HG03139 (cell line): ENCODE measurements at regions not wholly inside any gene's neighbourhood (a gene's known extent, or its start where the extent isn't known, plus 50 kb on each side); places are given as distances from the start of the nearest gene placed in this dataset.

ENCODE experiments used
- ATAC-seq: cut with Tn5 transposase; IDR thresholded peaks from one replicate; pipeline ENCODE4 v1.9.1; 2021; ENCODE audit not compliant: unreplicated experiment

GRCh38 chr5:133744051-133744959, 132.0 kb upstream of the FSTL4 start:
- ATAC-seq = no peak

- no peak for ATAC-seq
Measured at GRCh38 chr5:133742431-133742988, 130.2 kb upstream of the FSTL4 start.

GRCh38 chr5:133741818-133742355, 129.5 kb upstream of the FSTL4 start:
- ATAC-seq = no peak

GRCh38 chr5:133741396-133741795, 129.1 kb upstream of the FSTL4 start:
- ATAC-seq = no peak

- no peak for ATAC-seq
Measured at GRCh38 chr5:133739181-133739780, 126.9 kb upstream of the FSTL4 start.

- ATAC-seq = no peak
Measured at GRCh38 chr5:133738271-133738670, 125.9 kb upstream of the FSTL4 start.

- no peak for ATAC-seq
Measured at GRCh38 chr5:133736512-133736911, 124.2 kb upstream of the FSTL4 start.

GRCh38 chr5:133735346-133735745, 123.0 kb upstream of the FSTL4 start:
- no peak for ATAC-seq

- no peak for ATAC-seq
Measured at GRCh38 chr5:133734916-133735315, 122.6 kb upstream of the FSTL4 start.

- ATAC-seq = no peak
Measured at GRCh38 chr5:133732536-133732935, 120.2 kb upstream of the FSTL4 start.

- ATAC-seq = no peak
Measured at GRCh38 chr5:133731951-133732350, 119.6 kb upstream of the FSTL4 start.

- ATAC-seq = no peak
Measured at GRCh38 chr5:133730866-133731265, 118.5 kb upstream of the FSTL4 start.

GRCh38 chr5:133730346-133730745, 118.0 kb upstream of the FSTL4 start:
- ATAC-seq = no peak

GRCh38 chr5:133729800-133730199, 117.5 kb upstream of the FSTL4 start:
- no peak for ATAC-seq

- no peak for ATAC-seq
Measured at GRCh38 chr5:133728475-133728874, 116.1 kb upstream of the FSTL4 start.

- ATAC-seq = no peak
Measured at GRCh38 chr5:133727636-133728035, 115.3 kb upstream of the FSTL4 start.

GRCh38 chr5:133723651-133724366, 111.5 kb upstream of the FSTL4 start:
- ATAC-seq = no peak

- ATAC-seq = no peak
Measured at GRCh38 chr5:133723126-133723525, 110.8 kb upstream of the FSTL4 start.

- no peak for ATAC-seq
Measured at GRCh38 chr5:133721365-133721764, 109.0 kb upstream of the FSTL4 start.

- no peak for ATAC-seq
Measured at GRCh38 chr5:133718457-133718856, 106.1 kb upstream of the FSTL4 start.

GRCh38 chr5:133716532-133717183, 104.3 kb upstream of the FSTL4 start:
- ATAC-seq = no peak
